Parathyroid adenoma (tissue), 2 donors: ENCODE measurements at regions not wholly inside any gene's neighbourhood (a gene's known extent, or its start where the extent isn't known, plus 50 kb on each side); places are given as distances from the start of the nearest gene placed in this dataset.

ENCODE experiments used
- H2AFZ ChIP-seq: fragments of 300-600 bp; sonication (generic); one replicate; pipeline ENCODE4 v1.7.0; 2017; ENCODE audit warnings: antibody characterized with exemption, mild to moderate bottlenecking
- H3K27ac ChIP-seq: fragments of 300-600 bp; sonication (generic); one replicate; pipeline ENCODE4 v1.7.0; 2017
- H3K27me3 ChIP-seq: fragments of 300-600 bp; sonication (generic); one replicate; pipeline ENCODE4 v1.7.0; 2017; ENCODE audit warnings: low read length; ENCODE audit not compliant: control insufficient read depth, insufficient read depth
- H3K36me3 ChIP-seq: fragments of 300-600 bp; sonication (generic); one replicate; pipeline ENCODE4 v1.7.0; 2017; ENCODE audit warnings: low read length; ENCODE audit not compliant: control insufficient read depth, insufficient read depth
- H3K4me1 ChIP-seq: fragments of 300-600 bp; sonication (generic); one replicate; pipeline ENCODE4 v1.7.0; 2017; ENCODE audit warnings: control low read depth
- H3K4me2 ChIP-seq: fragments of 300-600 bp; sonication (generic); one replicate; pipeline ENCODE4 v1.7.0; 2017; ENCODE audit warnings: low read length
- H3K4me3 ChIP-seq: fragments of 300-600 bp; sonication (generic); one replicate; pipeline ENCODE4 v1.7.0; 2017; ENCODE audit warnings: low read depth, low read length
- H3K79me2 ChIP-seq: fragments of 300-600 bp; sonication (generic); one replicate; pipeline ENCODE4 v1.7.0; 2017; ENCODE audit warnings: control low read depth
- H3K9ac ChIP-seq: fragments of 300-600 bp; sonication (generic); one replicate; pipeline ENCODE4 v1.7.0; 2017; ENCODE audit warnings: mild to moderate bottlenecking
- H3K9me3 ChIP-seq: fragments of 300-600 bp; sonication (generic); one replicate; pipeline ENCODE4 v1.7.0; 2017; ENCODE audit warnings: low read length; ENCODE audit not compliant: control insufficient read depth
- CTCF ChIP-seq: fragments of 300-600 bp; sonication (generic); IDR thresholded peaks from one replicate; pipeline ENCODE4 v1.7.0; 2017; ENCODE audit warnings: antibody characterized with exemption, mild to moderate bottlenecking
- donor health status: primary hyperparathyroidism.

GRCh38 chr4:153122855-153123254 is 81.4 kb upstream of the TRIM2 start:
- Histone ChIP-seq H3K4me1 (peaks cover 2% of the 10 kb centered on the region), H2AFZ (no peak overlapping the region), H3K4me3 (no peak overlapping the region), H3K27ac (no peak overlapping the region), H3K9me3 (no peaks in the 10 kb centered on the region), H3K4me2 (no peak overlapping the region), H3K27me3 (no peaks in the 10 kb centered on the region), H3K36me3 (no peaks in the 10 kb centered on the region), H3K9ac (no peak overlapping the region), H3K79me2 (no peaks in the 10 kb centered on the region)
- no peak for TF ChIP-seq CTCF

GRCh38 chr4:153126137-153126536 is 78.1 kb upstream of the TRIM2 start:
- H2AFZ ChIP-seq, result no peak overlapping the region
- H3K4me2 ChIP-seq, result no peak overlapping the region
- no peaks in the 10 kb centered on the region for H3K79me2 ChIP-seq
- no peak overlapping the region for H3K4me3 ChIP-seq
- H3K9me3 ChIP-seq, result no peaks in the 10 kb centered on the region
- no peak overlapping the region for H3K9ac ChIP-seq
- TF ChIP-seq CTCF, result no peak
- H3K4me1 ChIP-seq, result peaks cover 2% of the 10 kb centered on the region
- H3K27ac ChIP-seq, result no peak overlapping the region
- no peaks in the 10 kb centered on the region for H3K27me3 ChIP-seq
- H3K36me3 ChIP-seq, result no peaks in the 10 kb centered on the region

GRCh38 chr4:153127760-153128494 is 76.3 kb upstream of the TRIM2 start:
- Histone ChIP-seq H3K4me3 (no peak overlapping the region), H3K9ac (no peak overlapping the region)
- peak; percentile 70 for TF ChIP-seq CTCF

GRCh38 chr4:153131596-153131995 is 72.6 kb upstream of the TRIM2 start:
- Histone ChIP-seq H2AFZ (no peak overlapping the region), H3K9ac (no peak overlapping the region), H3K79me2 (no peaks in the 10 kb centered on the region), H3K4me1 (peaks cover 2% of the 10 kb centered on the region), H3K4me2 (no peak overlapping the region), H3K4me3 (no peak overlapping the region), H3K9me3 (no peaks in the 10 kb centered on the region), H3K27ac (no peak overlapping the region), H3K27me3 (no peaks in the 10 kb centered on the region), H3K36me3 (no peaks in the 10 kb centered on the region)
- no peak for TF ChIP-seq CTCF

More at GRCh38 chr4:153127760-153128494, 76.3 kb upstream of the TRIM2 start:
- Histone ChIP-seq H3K27me3 (no peaks in the 10 kb centered on the region), H3K79me2 (no peaks in the 10 kb centered on the region), H3K36me3 (no peaks in the 10 kb centered on the region), H3K27ac (no peak overlapping the region), H3K9me3 (no peaks in the 10 kb centered on the region), H2AFZ (peak overlapping the region; percentile 67), H3K4me2 (peak overlapping the region; percentile 36), H3K4me1 (peaks cover 2% of the 10 kb centered on the region)

GRCh38 chr4:153137159-153137558 is 67.1 kb upstream of the TRIM2 start:
- Histone ChIP-seq H3K79me2 (no peaks in the 10 kb centered on the region), H3K4me1 (no peaks in the 10 kb centered on the region), H2AFZ (no peak overlapping the region), H3K27ac (no peak overlapping the region), H3K4me3 (no peak overlapping the region), H3K9me3 (no peaks in the 10 kb centered on the region), H3K36me3 (no peaks in the 10 kb centered on the region), H3K4me2 (no peak overlapping the region), H3K27me3 (no peaks in the 10 kb centered on the region), H3K9ac (no peak overlapping the region)
- TF ChIP-seq CTCF, result no peak
